NCI-H1092 (cell line): ENCODE measurements at regions not wholly inside any gene's neighbourhood (a gene's known extent, or its start where the extent isn't known, plus 50 kb on each side); places are given as distances from the start of the nearest gene placed in this dataset.
"Not testable (repeated sequence)": the region's sequence is repeated elsewhere in the genome, so short reads cannot be mapped to it uniquely, and the experiment has no call there.

Source experiments
- DNase-seq: peaks from one replicate; lab custom pipeline; 2025; lab: John Stamatoyannopoulos, UW

DNA sequence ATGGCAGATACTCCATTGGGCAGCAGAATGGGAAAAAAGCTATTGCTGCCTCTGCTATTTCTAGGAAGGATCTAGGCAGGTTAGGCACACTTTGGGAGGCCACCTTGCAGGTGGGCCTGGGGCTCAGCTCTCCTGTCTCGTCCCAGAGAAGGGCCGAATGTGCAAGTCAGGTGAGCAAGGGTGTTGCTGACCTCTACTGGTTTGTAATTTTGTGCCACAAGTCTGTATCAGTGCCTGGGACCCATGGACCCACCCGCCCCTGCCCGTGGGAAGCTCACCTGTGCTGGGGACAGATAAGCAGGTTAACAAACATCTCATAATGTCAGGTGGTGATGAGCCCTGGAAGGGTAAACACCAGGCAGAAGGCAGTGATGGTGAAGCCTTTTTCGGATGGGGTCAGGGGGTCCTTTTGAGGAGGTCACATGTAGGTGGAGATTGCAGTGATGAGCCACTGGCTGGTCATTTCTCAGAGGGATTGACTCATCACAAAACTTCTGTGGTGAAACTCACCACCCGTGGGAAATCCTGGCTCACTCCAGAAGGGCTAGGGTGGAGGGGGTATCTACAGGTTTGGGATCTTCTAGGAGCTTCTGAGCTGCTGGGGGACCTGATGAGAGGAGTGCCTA, 161.3 kb downstream of the KLF13 start:
- DNase-seq: no peak

DNA sequence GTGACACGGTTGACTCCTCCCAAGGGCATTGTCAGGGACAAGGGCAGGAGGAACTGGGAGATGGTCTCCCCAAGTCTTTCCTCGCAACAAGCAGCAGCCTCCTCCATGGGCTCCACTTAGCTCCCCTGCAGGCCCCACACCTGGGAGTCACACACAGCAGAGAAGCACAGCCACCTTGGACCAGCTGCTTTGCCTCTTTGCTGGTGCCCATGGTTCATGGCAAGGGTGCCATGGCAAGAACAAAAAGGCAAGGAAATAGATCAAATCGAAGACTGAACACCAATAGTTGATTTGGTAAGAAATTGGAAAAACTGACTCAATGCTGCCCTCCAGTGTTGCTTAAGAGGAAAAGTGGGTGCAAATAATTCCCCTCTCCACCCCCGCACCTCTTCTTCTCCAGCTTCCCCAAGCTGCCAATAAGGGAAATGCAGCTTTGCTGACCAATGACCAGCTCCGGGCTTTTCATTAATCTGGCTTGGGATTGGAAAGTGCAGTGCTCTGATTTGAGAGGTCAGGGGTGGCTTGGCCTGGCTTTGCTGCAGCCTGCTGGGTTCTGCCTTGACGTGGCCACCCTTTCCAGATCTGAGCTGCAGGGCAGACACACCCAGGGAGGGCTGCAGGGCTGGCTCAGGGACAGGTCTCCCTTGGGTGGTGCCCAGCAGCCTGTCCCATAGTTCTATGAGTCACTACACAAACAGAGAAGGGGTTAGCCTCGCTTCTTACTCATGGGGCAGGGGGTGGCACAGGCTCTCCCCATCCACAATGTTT, 162.0 kb downstream of the KLF13 start:
- DNase-seq: peak; percentile 31

DNA sequence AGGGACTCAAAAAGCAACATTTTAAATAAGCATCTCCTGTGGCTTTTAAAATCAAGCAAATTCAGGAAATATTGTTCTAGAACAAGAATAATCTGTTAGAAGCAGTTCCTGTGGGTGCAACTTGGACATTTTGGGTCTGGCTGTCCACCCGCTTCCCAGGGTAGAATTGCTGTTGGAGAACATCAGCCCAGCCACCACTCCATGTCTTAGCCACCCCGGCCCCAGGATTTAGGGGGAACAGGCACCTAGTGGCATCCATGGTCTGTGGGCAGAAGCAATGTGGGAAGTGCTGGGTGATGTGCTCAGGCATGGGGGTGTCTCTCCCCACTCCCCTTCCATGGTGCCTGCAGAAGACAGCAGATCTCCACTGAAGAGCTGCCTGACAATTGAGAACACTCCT, 162.6 kb downstream of the KLF13 start:
- DNase-seq: no peak

DNA sequence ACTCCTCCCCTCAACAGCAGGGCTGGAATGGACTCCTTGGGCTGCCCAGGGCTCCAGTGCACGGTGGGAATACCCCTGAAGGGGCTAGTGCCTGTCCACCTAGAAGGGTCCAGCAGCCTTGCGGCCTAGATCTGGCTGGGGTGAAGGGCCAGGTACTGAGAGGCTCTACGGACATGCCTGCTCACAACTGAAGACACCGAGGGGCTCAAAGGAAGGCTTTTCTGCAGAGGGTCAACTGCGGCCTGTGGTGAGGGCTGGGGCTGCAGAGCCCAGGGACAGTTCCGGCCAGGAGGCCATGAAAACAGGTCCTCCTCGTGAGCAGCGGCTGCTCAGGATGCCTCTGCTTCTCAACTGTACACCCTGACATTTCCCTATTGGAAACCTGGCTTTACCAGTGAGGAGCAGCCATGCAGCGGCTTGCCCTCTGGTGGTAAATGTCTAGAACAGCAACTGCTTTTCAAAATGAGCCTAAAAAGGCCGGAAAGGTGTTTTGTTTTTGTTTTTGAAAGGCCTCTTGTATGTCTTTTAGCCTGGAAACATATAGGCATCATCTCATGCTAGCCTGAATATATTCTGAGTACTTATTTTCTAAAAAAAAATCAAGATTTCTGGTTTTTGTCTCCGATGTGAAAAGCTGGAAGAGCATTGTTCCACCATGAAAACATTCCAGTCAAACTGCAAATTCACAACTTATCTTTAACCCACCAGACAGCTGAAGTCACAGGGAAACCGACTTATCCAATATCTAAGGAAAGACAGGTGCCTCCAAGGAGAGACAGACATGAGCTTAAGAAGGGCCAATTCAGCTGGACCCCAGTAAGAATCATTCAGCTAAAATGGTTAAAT, 163.4 kb downstream of the KLF13 start:
- no peak for DNase-seq

DNA sequence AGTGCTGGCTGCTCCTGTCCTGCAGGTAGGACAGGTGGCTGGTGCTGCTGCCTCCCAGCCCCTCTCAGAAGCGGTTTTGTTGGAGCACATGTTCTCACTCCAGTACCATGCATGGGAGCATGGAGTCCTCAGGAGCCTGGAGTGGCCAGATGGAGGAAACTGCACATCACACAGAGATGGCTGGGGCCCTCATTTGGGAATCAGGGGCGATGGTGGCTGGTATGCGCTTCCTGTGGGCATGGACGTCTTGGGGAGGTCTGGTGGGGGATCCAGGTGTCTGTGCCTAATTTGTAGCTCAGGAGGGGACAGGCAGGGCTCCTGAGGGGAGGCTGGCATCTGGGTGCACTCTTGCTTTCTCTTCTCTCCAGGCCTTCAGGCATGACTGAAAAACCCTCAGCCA, 168.2 kb downstream of the KLF13 start:
- no peak for DNase-seq

DNA sequence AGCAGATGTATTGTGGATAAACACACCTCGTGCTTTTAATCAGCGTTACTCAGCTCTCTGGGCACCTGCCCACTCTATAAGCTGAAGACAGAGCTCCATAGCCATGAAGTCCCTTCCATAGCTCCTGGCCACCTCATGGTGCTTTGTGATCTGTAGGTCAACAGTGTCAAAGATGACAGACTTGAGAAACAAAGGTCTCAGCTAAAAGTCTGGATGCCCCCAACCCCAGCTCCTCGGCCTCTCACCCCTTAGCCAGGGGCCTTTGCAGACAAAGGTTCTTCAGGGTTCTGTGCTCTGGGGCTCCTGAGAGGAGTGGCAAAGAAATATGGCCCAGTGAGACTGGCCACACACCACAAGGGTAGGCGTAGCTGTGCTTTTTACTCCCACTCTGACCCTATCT, 168.6 kb downstream of the KLF13 start:
- no peak for DNase-seq

DNA sequence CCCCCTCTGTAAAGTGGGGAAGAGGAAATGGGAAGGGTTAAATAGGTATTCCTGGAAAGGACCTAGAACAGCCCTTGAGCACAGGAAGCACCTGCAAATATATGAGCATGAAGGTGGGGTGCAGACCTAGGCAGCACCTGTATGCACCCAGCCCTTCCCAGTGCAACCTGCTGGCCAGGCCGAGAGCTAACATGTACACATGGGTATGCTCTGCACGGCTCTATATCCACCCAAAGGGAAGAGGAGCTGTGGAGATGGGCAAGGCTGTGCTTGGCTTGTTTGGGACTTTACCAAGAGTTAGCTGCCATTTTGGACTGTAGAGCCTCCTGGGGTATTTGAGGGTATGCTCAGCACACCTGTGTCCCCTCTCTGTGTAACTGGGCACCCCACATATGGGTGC, 171.2 kb downstream of the KLF13 start:
- DNase-seq: no peak

DNA sequence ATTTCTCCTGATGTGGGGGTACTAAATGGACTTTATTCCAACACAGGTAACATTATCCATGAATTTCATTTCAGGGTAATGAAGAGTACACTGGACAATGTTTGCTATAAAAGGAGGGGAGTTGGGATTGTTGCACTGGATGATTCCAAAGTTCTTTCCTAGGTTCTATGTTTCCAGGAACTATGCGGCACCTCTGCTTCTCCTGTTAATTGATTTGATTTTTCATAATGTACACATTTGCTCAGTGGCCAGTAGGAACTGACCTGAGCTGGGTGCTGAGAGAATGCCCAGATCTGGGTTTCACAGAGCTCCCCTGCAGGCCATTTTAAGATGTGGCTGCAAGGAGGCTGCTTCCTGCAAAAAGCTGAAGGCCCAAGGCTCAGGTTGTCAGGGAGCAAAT, 171.7 kb downstream of the KLF13 start:
- no peak for DNase-seq

DNA sequence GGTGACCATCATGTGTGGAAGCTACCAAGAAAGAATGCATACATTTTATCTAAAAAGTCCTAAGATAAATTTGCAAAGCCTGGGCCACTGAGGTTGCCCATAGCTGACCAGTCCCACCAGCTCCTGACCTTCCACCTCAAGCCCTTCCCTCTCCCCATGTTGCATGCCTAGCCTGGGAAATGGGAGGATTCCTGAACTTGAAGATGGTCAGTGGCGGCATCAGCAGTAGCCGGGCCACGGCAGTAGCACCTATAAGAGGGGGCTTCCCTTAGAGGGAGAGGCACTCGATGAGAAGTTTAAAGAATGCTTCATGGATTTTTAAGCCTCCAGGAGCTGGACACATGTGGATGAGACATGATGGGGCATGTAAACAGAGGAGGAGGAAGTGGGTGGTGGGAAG, 172.1 kb downstream of the KLF13 start:
- DNase-seq: no peak

DNA sequence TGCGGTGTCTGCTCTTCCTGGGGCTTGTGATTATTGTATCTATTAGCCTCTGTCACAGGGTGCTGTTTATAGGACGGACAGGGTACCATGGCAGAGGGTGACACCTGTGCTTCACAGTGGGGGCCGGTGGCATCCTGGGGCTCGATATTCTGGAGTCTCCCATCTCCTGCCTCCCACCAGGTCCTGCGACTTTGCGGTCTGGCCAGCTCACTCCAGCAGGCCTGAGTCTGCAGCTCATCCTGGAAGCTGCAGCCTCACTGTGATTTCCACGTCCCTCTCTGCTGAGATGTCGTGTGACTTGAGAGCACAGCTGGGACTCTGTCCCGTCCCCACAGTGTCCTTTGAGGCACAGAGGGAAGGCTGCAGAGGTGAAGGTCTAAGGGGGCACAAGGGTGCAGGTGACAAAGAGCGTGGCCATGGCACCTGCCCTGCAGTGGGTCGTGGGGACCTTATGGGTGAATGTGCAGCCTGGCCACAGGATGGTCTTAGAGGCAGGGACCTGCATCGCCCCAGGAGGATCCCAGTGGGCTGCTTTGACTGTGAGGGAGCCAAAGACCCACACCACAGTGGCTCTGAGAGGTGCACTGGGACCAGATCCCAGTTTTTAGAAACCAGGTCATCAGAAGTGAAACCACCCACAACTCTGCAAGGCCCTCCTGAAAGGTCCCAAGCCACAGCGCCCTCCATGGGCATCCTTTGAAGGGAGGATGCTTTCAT, 172.8 kb downstream of the KLF13 start:
- DNase-seq: no peak

DNA sequence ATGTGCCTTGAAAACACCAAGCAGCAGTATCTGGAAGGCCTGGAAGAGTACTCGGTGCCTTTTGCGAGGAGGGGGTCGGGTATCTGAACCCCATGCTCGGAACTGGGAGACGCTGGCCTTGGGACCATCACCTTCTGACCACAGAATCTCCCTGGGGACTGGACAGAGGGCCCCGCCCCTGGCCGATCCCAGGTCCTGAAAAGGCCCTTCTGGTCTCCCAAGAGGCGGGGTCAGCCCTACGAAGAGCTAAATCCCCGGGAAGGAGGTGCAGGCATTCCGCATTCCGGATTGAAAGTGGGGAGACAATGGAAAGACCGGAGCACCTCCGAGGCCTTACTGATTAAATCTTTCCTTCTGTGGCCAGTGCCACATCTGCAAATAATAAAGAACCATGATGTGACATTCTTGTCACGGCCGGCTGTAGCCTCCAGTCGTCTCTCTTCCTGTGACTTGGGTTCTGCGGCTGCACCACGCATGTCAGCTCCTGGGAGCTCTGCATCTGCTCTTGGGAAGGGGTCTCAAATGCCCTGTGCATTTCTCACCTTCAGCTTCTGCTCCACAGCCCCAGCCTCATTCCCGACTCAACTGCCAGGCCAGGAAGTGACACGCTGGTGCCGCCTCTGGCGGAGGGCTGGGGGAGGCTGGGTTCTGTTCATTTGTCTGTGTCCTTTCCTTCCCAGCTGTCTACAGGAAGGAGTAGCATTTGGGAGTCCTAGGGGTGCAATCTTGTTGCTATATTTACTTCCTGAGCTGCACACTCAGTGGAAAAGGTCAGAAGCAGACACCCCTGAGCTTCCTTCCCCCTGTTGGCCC, 173.5 kb downstream of the KLF13 start:
- no peak for DNase-seq

DNA sequence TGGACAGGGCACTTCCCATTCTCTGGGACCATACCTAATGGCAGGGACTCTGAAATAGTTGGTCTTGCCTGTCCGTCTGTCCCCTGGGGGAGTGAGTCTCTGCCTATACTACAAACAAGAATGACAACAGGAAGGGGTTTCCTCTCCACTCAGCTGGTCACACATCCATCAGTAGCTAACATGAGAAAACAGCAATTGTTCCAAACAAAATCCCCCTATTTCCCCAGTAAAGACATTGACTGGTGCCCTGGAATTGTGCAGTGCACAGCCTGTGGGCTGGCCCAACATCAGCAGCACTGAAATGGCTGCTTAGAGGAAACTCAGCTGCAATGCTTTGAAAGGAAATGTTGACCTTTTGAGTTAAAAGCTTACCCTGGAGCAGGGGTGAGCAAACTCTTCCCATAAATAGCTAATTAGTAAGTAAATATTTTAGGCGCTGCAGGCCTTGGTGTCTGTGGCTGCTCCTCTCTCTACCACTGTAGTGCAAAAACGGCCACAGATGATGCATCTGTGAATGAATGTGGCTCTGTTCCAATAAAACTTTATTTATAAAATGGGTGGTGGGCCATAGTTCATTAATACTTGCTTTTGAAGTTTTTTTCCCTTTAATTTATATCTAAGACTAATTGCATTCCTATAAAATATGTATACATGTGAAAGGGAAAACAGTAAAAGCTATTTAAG, 174.3 kb downstream of the KLF13 start:
- no peak for DNase-seq

DNA sequence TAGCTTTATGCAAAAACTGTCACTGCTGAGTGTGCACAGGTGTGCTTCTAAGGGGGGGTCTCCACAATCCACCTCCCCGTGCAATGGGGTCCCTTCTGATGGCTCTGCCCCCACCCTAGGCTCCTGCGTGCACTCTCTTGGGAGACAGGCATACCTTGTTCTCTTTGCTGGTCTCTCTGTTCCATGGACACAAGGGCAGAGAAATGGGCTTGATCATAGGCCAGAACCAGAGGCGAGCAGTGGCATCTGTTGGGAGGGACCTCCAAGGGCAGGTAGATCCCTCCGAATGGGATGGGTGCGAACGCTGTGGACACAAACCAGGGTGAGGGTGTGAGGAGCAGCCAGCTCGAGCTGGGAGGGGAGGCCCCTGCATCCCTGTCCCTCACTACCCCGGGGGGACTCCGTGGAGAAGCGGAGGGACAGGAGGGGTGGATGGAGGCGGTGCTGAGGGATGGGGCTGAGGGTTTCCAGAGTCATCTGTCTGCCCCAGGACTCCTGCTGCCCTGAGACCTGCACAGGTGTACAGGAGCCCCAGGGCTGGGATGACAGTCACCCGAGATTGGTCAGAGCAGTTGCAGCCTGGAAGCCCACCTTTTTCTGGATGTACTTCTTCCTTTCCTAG, 175.0 kb downstream of the KLF13 start:
- DNase-seq: no peak

DNA sequence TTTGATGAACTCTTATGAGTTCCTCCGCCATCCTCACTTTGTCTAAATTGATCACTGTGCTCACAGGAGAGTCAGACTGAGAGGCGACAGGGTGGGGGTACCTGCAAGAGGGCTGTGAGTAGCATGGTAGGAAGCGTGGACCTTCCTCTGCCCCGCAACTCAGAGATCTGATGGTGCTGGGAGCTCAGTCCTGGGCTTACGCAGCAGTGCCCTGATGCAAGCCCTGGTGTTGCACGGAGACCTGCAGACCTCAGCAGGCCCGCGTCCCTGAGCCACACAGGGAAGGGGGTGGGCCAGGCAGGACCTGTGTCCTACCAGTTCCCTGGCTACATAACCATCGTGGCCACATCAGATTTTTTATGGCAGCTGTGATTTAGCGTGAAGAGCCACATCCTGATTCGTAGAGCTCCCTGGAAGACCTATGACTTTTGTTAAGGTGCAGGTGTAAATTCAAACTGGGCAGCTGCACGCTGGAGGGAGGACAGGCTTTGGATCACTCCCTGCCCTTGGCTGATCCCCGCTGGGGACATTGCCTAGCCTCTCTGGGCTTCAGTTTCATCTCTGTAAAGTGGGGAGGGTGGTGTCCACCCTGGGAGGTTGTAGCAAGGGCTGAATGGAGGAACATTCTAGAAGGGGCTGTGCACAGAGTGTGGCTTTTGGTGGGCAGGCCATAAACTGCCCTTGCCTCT, 176.1 kb downstream of the KLF13 start:
- no peak for DNase-seq

DNA sequence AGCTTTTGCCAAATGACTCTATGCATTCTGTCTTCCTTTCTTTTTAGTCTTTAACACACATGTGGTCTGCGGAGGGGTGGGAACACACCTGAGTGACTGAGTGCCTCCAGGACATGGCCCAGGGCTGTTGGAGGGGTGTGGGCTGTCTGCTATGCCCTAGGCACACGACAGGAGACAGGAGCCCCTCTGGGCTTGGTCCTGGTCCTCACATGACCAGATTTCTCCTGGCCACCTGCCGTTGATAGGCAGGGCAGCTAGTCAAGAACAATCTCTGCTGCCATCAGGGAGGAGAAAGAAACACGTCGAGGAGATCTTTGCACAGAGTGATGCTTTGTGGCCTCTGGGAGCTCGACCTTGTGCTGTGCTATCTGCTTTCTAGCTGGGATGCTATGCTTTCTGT, 176.6 kb downstream of the KLF13 start:
- DNase-seq: no peak

DNA sequence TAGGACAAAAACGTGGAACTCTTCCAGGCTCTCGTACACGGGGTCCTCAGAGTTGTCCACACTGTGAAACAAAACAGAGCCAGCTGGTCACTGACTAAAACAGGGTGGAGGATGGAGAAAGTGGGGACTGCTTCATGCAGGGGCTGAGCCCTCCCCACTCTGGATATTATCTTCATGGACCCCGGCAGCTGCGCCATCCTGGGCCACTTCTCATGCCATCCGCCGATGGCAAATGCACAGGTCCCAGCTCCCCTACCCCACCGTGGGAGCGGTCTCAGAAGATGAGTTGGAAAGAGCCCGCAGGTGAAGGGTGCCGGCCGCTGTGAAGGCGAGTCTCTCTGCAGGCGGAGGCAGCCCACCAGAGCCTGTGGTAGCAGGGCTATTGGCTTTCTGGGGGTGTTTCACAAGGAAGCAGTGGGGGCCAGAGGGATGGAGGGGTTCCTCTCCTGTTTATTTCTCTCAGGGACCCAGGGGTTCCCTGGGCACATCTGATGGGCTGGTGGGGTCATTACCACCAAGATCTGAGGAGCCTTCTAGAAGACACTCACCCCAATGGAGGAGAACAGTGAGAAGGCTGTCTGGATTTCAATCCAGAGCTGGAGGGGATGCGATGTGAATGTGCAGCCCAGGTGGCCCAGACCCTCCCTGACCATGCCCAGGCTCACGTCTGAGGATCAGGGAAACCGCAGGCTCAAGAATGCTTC, 177.3 kb downstream of the KLF13 start:
- no peak for DNase-seq

DNA sequence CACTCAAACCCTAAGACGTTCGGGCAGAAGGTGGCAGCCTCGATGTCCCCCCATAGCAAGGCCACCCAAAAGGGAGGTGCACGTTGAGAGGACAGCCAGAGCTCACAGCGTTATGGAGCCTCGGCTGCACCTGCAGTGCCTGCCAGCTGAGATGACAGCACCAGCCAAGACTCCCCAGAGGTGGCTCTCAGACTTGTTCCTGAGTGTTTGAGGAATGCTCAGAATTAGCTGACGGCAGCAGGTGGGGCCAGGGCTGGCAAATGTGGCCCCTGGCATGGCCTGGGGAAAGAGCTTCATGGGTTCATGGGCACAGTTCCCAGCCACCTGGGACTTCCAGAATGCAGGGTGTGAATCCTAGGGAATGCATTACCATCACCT, 177.8 kb downstream of the KLF13 start:
- DNase-seq: no peak

DNA sequence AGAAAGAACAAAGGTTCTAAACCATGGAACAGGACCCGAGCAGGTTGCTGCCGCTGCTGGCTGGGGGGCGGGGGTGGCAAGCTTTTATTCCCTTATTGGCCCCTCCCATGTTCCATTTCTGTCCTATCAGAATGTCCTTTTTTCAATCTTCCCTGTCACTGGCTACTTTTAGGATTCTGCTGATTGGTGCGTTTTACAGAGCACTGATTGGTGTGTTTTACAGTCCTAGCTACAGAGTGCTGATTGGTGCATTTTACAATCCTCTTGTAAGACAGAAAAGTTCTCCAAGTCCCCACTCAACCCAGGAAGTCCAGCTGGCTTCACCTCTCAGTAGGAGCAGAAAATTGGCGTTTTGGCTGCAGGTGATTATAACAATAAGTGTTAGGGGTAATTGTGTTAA, 180.9 kb downstream of the KLF13 start:
- not testable (repeated sequence) for DNase-seq

DNA sequence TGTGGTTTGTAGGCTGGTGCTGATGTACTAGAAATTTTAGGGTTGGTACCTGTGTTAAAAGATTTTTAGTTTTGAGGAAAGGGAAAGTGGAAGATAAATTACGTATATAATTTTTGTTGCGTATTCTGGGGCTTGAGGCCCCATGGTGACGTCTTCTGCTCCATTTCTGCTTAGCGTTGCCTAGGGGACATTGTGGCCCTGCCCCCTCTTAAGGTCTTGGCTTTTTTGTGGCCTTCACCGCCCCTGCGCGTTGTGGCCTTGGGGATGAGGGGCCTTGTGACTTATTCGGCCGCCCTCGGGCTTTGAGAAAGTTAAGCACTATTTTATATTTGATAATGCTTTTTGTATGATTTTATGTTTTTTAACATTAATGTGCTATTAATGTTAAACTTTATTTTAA, 182.0 kb downstream of the KLF13 start:
- no peak for DNase-seq
